Nephron (organoid): ENCODE measurements at regions not wholly inside any gene's neighbourhood (a gene's known extent, or its start where the extent isn't known, plus 50 kb on each side); places are given as distances from the start of the nearest gene placed in this dataset.

ENCODE experiments used
- H3K27ac Mint-ChIP-seq, 3 experiments: 2 replicates each; pipeline ENCODE4 v1.8.0; 2020; ENCODE audit warnings: mixed read lengths in 3 of 3, mild to moderate bottlenecking in 2 of 3, moderate library complexity in 1 of 3
- H3K27me3 Mint-ChIP-seq: 2 replicates; pipeline ENCODE4 v1.8.0; 2021; ENCODE audit warnings: low read depth, mild to moderate bottlenecking, moderate library complexity, mixed read lengths
- H3K36me3 Mint-ChIP-seq: 2 replicates; pipeline ENCODE4 v1.8.0; 2020; ENCODE audit warnings: low read depth, mixed read lengths
- H3K4me1 Mint-ChIP-seq: 2 replicates; pipeline ENCODE4 v1.8.0; 2020; ENCODE audit warnings: mixed read lengths
- H3K4me3 Mint-ChIP-seq, 3 experiments: 2 replicates each; pipeline ENCODE4 v1.8.0; 2020; ENCODE audit warnings: mild to moderate bottlenecking in 3 of 3, mixed read lengths in 3 of 3, moderate library complexity in 2 of 3
- H3K9me3 Mint-ChIP-seq: 2 replicates; pipeline ENCODE4 v1.8.0; 2020; ENCODE audit warnings: mixed read lengths
- TF ChIP-seq, protein P1 (sequence below), 3 experiments: fragments of 200-600 bp; sonication (generic); IDR thresholded peaks; one replicate each; pipeline ENCODE4 v1.5.0; 2021; ENCODE audit warnings: antibody characterized with exemption in 3 of 3; ENCODE audit not compliant: unreplicated experiment in 3 of 3

GRCh38 chr7:115516341-115516740 is 514.2 kb downstream of the TFEC start:
- no peak overlapping the region for H3K27ac Mint-ChIP-seq
- no peaks in the 10 kb centered on the region for H3K4me1 Mint-ChIP-seq
- H3K4me3 Mint-ChIP-seq = no peak overlapping the region
- TF ChIP-seq, protein P1, sequence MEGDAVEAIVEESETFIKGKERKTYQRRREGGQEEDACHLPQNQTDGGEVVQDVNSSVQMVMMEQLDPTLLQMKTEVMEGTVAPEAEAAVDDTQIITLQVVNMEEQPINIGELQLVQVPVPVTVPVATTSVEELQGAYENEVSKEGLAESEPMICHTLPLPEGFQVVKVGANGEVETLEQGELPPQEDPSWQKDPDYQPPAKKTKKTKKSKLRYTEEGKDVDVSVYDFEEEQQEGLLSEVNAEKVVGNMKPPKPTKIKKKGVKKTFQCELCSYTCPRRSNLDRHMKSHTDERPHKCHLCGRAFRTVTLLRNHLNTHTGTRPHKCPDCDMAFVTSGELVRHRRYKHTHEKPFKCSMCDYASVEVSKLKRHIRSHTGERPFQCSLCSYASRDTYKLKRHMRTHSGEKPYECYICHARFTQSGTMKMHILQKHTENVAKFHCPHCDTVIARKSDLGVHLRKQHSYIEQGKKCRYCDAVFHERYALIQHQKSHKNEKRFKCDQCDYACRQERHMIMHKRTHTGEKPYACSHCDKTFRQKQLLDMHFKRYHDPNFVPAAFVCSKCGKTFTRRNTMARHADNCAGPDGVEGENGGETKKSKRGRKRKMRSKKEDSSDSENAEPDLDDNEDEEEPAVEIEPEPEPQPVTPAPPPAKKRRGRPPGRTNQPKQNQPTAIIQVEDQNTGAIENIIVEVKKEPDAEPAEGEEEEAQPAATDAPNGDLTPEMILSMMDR (IDR thresholded peaks at IDR 0.05; ENCODE audit: unreplicated experiment in 3 of 3) = no peak
- no peaks in the 10 kb centered on the region for H3K27me3 Mint-ChIP-seq
- no peaks in the 10 kb centered on the region for H3K36me3 Mint-ChIP-seq
- peaks cover 8% of the 10 kb centered on the region for H3K9me3 Mint-ChIP-seq

DNA sequence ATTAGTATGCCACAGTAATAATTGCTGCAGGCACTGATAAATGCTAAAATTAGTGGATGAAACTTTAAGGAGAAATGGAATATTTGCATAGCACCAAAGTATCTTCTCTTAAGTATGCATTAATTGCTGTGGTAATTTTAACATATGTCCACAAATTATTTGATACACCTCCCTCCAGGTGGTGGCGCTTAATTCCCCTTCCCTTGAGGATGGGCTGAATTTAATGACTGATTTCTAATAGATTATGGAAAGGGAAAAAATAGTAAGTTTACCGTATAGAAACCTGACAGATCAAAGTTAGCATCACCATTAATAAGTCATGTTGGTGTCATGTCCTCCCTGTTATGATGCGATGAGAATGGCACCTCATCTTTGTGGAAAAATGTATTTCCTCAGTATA is 519.2 kb downstream of the TFEC start:
- no peaks in the 10 kb centered on the region for H3K9me3 Mint-ChIP-seq
- H3K27ac Mint-ChIP-seq = no peak overlapping the region
- H3K27me3 Mint-ChIP-seq = no peaks in the 10 kb centered on the region
- TF ChIP-seq, protein P1 (IDR thresholded peaks at IDR 0.05; ENCODE audit: unreplicated experiment in 3 of 3) = no peak
- H3K4me1 Mint-ChIP-seq = no peaks in the 10 kb centered on the region
- H3K4me3 Mint-ChIP-seq = no peak overlapping the region
- H3K36me3 Mint-ChIP-seq = no peaks in the 10 kb centered on the region

DNA sequence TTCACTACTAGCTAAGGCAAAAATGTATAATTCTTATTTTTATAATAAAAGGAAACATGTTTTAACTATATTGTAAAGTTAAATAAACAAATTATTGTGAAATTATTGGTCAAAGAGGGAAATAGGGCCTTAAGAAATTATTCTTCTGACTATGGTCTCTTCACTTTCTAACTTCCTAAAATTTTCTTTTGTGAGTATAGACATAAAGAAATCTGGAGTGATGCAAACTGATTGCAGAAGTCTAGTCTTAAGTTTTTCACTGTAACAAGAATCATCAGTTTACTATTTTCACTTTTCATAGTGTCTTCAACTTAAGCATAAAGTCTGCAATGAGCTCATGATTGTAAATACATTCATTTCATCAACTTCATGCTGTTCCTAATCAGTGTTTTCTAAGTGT is 525.4 kb downstream of the TFEC start:
- Mint-ChIP-seq H3K4me3 (no peak overlapping the region), H3K4me1 (no peaks in the 10 kb centered on the region), H3K27me3 (no peaks in the 10 kb centered on the region), H3K36me3 (no peaks in the 10 kb centered on the region), H3K9me3 (no peaks in the 10 kb centered on the region), H3K27ac (no peak overlapping the region)
- TF ChIP-seq, protein P1 (IDR thresholded peaks at IDR 0.05; ENCODE audit: unreplicated experiment in 3 of 3) = no peak

GRCh38 chr7:115499956-115500355 is 530.6 kb downstream of the TFEC start:
- Mint-ChIP-seq H3K4me3 (no peak overlapping the region), H3K36me3 (no peaks in the 10 kb centered on the region), H3K27ac (peak overlapping the region in 1 of 3 experiments; percentile 54), H3K9me3 (no peaks in the 10 kb centered on the region), H3K27me3 (no peaks in the 10 kb centered on the region), H3K4me1 (no peaks in the 10 kb centered on the region)
- TF ChIP-seq, protein P1 (IDR thresholded peaks at IDR 0.05; ENCODE audit: unreplicated experiment in 3 of 3) = no peak

DNA sequence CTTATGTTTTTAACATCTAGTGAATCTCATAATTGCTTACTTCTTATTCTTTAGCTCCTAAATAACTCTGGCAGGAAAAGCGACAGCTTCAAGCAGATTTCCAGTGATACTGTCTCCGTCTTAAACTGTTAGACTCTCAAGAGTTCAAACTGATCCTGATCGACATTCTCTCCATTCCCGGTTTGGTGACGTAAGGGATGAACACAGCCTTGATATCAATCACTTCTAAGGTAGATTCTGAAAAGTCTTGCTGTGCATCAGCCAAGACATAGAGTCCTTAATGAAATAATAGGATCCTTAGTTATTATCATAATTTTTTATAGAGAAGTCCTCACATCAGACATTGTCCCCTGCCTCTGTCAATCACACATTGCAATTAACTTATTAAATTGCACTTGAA is 534.6 kb downstream of the TFEC start:
- Mint-ChIP-seq H3K9me3 (no peaks in the 10 kb centered on the region), H3K27me3 (no peaks in the 10 kb centered on the region), H3K4me1 (no peaks in the 10 kb centered on the region), H3K36me3 (no peaks in the 10 kb centered on the region), H3K4me3 (no peak overlapping the region), H3K27ac (no peak overlapping the region)
- TF ChIP-seq, protein P1 (IDR thresholded peaks at IDR 0.05; ENCODE audit: unreplicated experiment in 3 of 3) = no peak

DNA sequence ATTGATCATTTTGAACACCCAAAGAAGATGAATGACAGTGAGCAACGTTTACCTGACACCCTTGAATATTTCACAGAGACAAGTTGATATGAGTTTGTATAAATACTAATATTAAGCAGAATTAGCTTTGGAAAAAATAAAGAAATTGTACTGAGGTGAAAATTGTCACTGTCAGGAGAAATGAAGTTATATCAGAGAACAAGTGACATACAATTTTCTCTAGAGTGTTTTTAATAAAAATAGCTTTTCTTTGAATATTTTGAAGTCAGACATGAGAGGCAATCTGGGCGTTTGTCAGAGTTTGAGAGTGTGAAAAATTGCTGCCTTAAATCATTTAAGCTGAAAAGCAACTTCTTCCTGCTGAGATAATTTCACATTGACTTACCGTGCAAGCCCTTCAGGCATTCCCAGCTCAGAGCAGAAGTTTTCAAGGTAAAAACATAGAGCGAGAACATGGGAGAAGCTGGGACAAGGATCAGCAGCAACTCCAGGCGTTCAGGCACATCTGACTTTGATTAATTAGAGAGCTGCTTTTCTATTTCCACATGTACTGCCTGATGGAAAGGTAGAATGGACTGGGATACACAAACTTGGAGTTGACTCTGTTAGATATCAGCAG is 535.9 kb downstream of the TFEC start:
- Mint-ChIP-seq H3K4me3 (no peak overlapping the region), H3K27ac (no peak overlapping the region), H3K36me3 (no peaks in the 10 kb centered on the region)

More for the DNA sequence above, 535.9 kb downstream of the TFEC start:
- Mint-ChIP-seq H3K27me3 (no peaks in the 10 kb centered on the region), H3K9me3 (no peaks in the 10 kb centered on the region), H3K4me1 (no peaks in the 10 kb centered on the region)
- TF ChIP-seq, protein P1 (IDR thresholded peaks at IDR 0.05; ENCODE audit: unreplicated experiment in 3 of 3) = no peak
